Superior temporal gyrus (tissue), 1 donor: ENCODE measurements at regions not wholly inside any gene's neighbourhood (a gene's known extent, or its start where the extent isn't known, plus 50 kb on each side); places are given as distances from the start of the nearest gene placed in this dataset.

Experiments used
- DNase-seq: peaks from one replicate; pipeline ENCODE4 v3.0.0-alpha.2; 2016; ENCODE audit errors: extremely low spot score

- DNase-seq: no peak
Observed at GRCh38 chr5:51033215-51033614, 350.0 kb upstream of the ISL1 start.

GRCh38 chr5:51034222-51034901, 348.9 kb upstream of the ISL1 start:
- DNase-seq: no peak

GRCh38 chr5:51039424-51040329, 343.6 kb upstream of the ISL1 start:
- DNase-seq: no peak

- no peak for DNase-seq
Observed at GRCh38 chr5:51043745-51044144, 339.5 kb upstream of the ISL1 start.

GRCh38 chr5:51047369-51047768, 335.9 kb upstream of the ISL1 start:
- DNase-seq: no peak

- DNase-seq: no peak
Observed at GRCh38 chr5:51053361-51053760, 329.9 kb upstream of the ISL1 start.

GRCh38 chr5:51060953-51061352, 322.3 kb upstream of the ISL1 start:
- DNase-seq: no peak

- DNase-seq: no peak
Observed at GRCh38 chr5:51072937-51073336, 310.3 kb upstream of the ISL1 start.

- no peak for DNase-seq
Observed at GRCh38 chr5:51082741-51083140, 300.5 kb upstream of the ISL1 start.

- DNase-seq: no peak
Observed at GRCh38 chr5:51091816-51092215, 291.4 kb upstream of the ISL1 start.

GRCh38 chr5:51095486-51095885, 287.8 kb upstream of the ISL1 start:
- DNase-seq: no peak

GRCh38 chr5:51096859-51097258, 286.4 kb upstream of the ISL1 start:
- no peak for DNase-seq

- DNase-seq: no peak
Observed at GRCh38 chr5:51099173-51099853, 283.9 kb upstream of the ISL1 start.

- no peak for DNase-seq
Observed at GRCh38 chr5:51104556-51104955, 278.7 kb upstream of the ISL1 start.

- no peak for DNase-seq
Observed at GRCh38 chr5:51109786-51110410, 273.4 kb upstream of the ISL1 start.

- no peak for DNase-seq
Observed at GRCh38 chr5:51131266-51131665, 252.0 kb upstream of the ISL1 start.

- no peak for DNase-seq
Observed at GRCh38 chr5:51138164-51138563, 245.1 kb upstream of the ISL1 start.

GRCh38 chr5:51148437-51148836, 234.8 kb upstream of the ISL1 start:
- DNase-seq: no peak

GRCh38 chr5:51156222-51156621, 227.0 kb upstream of the ISL1 start:
- DNase-seq: no peak

GRCh38 chr5:51156838-51157237, 226.4 kb upstream of the ISL1 start:
- no peak for DNase-seq

- DNase-seq: no peak
Observed at GRCh38 chr5:51159164-51159563, 224.1 kb upstream of the ISL1 start.

GRCh38 chr5:51159606-51160005, 223.6 kb upstream of the ISL1 start:
- DNase-seq: no peak
